WTC11 (cell line): ENCODE measurements at regions not wholly inside any gene's neighbourhood (a gene's known extent, or its start where the extent isn't known, plus 50 kb on each side); places are given as distances from the start of the nearest gene placed in this dataset.

Experiments
- ATAC-seq: fragments of 200-7000 bp; cut with Tn5 transposase; 2 replicates; pipeline ENCODE4 v1.10.0; 2021; ENCODE audit warnings: mild to moderate bottlenecking, moderate library complexity
- CTCF ChIA-PET: fragments of 300-600 bp; sonication (Branson Sonifier 250); formaldehyde crosslinking; loops from one replicate; lab custom pipeline; 2021; ENCODE audit warnings: antibody characterized with exemption; lab: Charles Lee
- POLR2A ChIA-PET: fragments of 350-600 bp; sonication (Branson Sonifier 250); formaldehyde crosslinking; loops from one replicate; lab custom pipeline; 2021; ENCODE audit warnings: antibody characterized with exemption; lab: Charles Lee
- DNase-seq: peaks from one replicate; pipeline ENCODE4 v3.0.0; 2021; ENCODE audit warnings: low spot score
- H3K27ac Mint-ChIP-seq: 2 replicates; pipeline ENCODE4 v1.8.0; 2021; ENCODE audit warnings: mixed read lengths
- H3K27me3 Mint-ChIP-seq: 2 replicates; pipeline ENCODE4 v1.8.0; 2021; ENCODE audit warnings: low read depth, mild to moderate bottlenecking, moderate library complexity, mixed read lengths
- H3K36me3 Mint-ChIP-seq: 2 replicates; pipeline ENCODE4 v1.8.0; 2021; ENCODE audit warnings: mixed read lengths
- H3K4me1 Mint-ChIP-seq: 2 replicates; pipeline ENCODE4 v1.8.0; 2022; ENCODE audit warnings: mixed read lengths
- H3K4me3 Mint-ChIP-seq: 2 replicates; pipeline ENCODE4 v1.8.0; 2021; ENCODE audit warnings: mild to moderate bottlenecking, moderate library complexity, mixed read lengths
- H3K9me3 Mint-ChIP-seq: 2 replicates; pipeline ENCODE4 v1.8.0; 2021; ENCODE audit warnings: mixed read lengths
- CBFB ChIP-seq: sonication (generic); formaldehyde crosslinking; IDR thresholded peaks from 2 replicates; pipeline ENCODE4 v1.8.1; 2022; ENCODE audit warnings: mild to moderate bottlenecking, low read depth, missing genetic modification reagents
- ETV6 ChIP-seq: sonication (generic); formaldehyde crosslinking; IDR thresholded peaks from 2 replicates; pipeline ENCODE4 v1.8.1; 2022; ENCODE audit warnings: mild to moderate bottlenecking, missing genetic modification reagents
- HMGA2 ChIP-seq: fragments of 250-450 bp; sonication (Bioruptor Pico); IDR thresholded peaks from 2 replicates; pipeline ENCODE4 v1.4.0; 2021; ENCODE audit warnings: mild to moderate bottlenecking, moderate library complexity
- IRF2 ChIP-seq: sonication (generic); formaldehyde crosslinking; IDR thresholded peaks from 2 replicates; pipeline ENCODE4 v1.8.0; 2022; ENCODE audit warnings: low read depth, missing genetic modification reagents, borderline replicate concordance
- JUN ChIP-seq: sonication (generic); formaldehyde crosslinking; IDR thresholded peaks from 2 replicates; pipeline ENCODE4 v1.8.0; 2023; ENCODE audit warnings: mild to moderate bottlenecking, missing genetic modification reagents
- KAT7 ChIP-seq: sonication (generic); formaldehyde crosslinking; IDR thresholded peaks from 2 replicates; pipeline ENCODE4 v1.8.1; 2023; ENCODE audit warnings: missing genetic modification reagents, mild to moderate bottlenecking, borderline replicate concordance
- NFATC4 ChIP-seq: fragments of 250-450 bp; sonication (Bioruptor Pico); IDR thresholded peaks from 2 replicates; pipeline ENCODE4 v1.9.0; 2021; ENCODE audit warnings: mild to moderate bottlenecking
- NR3C1 ChIP-seq: sonication (generic); formaldehyde crosslinking; conservative IDR thresholded peaks from 2 replicates; pipeline ENCODE4 v1.8.1; 2023; ENCODE audit warnings: low read depth, mild to moderate bottlenecking, missing genetic modification reagents
- SMAD3 ChIP-seq: sonication (generic); formaldehyde crosslinking; IDR thresholded peaks from 2 replicates; pipeline ENCODE4 v1.8.0; 2022; ENCODE audit warnings: missing genetic modification reagents, mild to moderate bottlenecking, borderline replicate concordance
- SP1 ChIP-seq: sonication (generic); formaldehyde crosslinking; conservative IDR thresholded peaks from 2 replicates; pipeline ENCODE4 v1.8.1; 2022; ENCODE audit warnings: missing genetic modification reagents
- TP53 ChIP-seq: sonication (generic); formaldehyde crosslinking; IDR thresholded peaks from 2 replicates; pipeline ENCODE4 v1.8.1; 2023; ENCODE audit warnings: mild to moderate bottlenecking, missing genetic modification reagents
- ZNF121 ChIP-seq: sonication (generic); formaldehyde crosslinking; IDR thresholded peaks from 2 replicates; pipeline ENCODE4 v1.8.0; 2023; ENCODE audit warnings: missing genetic modification reagents
- ZNF138 ChIP-seq: sonication (generic); formaldehyde crosslinking; conservative IDR thresholded peaks from 2 replicates; pipeline ENCODE4 v1.8.1; 2022; ENCODE audit warnings: mild to moderate bottlenecking, moderate library complexity, missing genetic modification reagents
- ZNF219 ChIP-seq: sonication (generic); formaldehyde crosslinking; IDR thresholded peaks from 2 replicates; pipeline ENCODE4 v1.8.0; 2023; ENCODE audit warnings: missing genetic modification reagents, mild to moderate bottlenecking, borderline replicate concordance
- ZNF416 ChIP-seq: fragments of 250-450 bp; sonication (Bioruptor Pico); IDR thresholded peaks from 2 replicates; pipeline ENCODE4 v1.9.0; 2021; ENCODE audit warnings: mild to moderate bottlenecking, inconsistent platforms
- ZNF423 ChIP-seq: fragments of 250-450 bp; sonication (Bioruptor Pico); IDR thresholded peaks from 2 replicates; pipeline ENCODE4 v2.1.2; 2022; ENCODE audit warnings: mild to moderate bottlenecking, moderate library complexity
- TF ChIP-seq, protein P1 (sequence below): sonication (generic); formaldehyde crosslinking; IDR thresholded peaks from 2 replicates; pipeline ENCODE4 v1.8.0; 2023; ENCODE audit warnings: missing genetic modification reagents
- TF ChIP-seq, protein P2 (sequence below): sonication (generic); formaldehyde crosslinking; IDR thresholded peaks from 2 replicates; pipeline ENCODE4 v1.8.1; 2023; ENCODE audit warnings: mild to moderate bottlenecking, missing genetic modification reagents
- TF ChIP-seq, protein P3 (sequence below): sonication (generic); formaldehyde crosslinking; IDR thresholded peaks from 2 replicates; pipeline ENCODE4 v1.8.1; 2022; ENCODE audit warnings: low read depth, missing genetic modification reagents, borderline replicate concordance
- TF ChIP-seq, protein P4 (sequence below): sonication (generic); formaldehyde crosslinking; IDR thresholded peaks from 2 replicates; pipeline ENCODE4 v1.8.0; 2022; ENCODE audit warnings: mild to moderate bottlenecking, missing genetic modification reagents
- TF ChIP-seq, protein P5 (sequence below): fragments of 250-450 bp; sonication (Bioruptor Pico); IDR thresholded peaks from 2 replicates; pipeline ENCODE4 v1.9.0; 2021; ENCODE audit warnings: mild to moderate bottlenecking
- TF ChIP-seq, protein P6 (sequence below): sonication (generic); formaldehyde crosslinking; IDR thresholded peaks from 2 replicates; pipeline ENCODE4 v1.8.1; 2022; ENCODE audit warnings: low read depth, mild to moderate bottlenecking, moderate library complexity, missing genetic modification reagents, borderline replicate concordance
- TF ChIP-seq, protein P7 (sequence below): sonication (generic); formaldehyde crosslinking; conservative IDR thresholded peaks from 2 replicates; pipeline ENCODE4 v1.8.1; 2023; ENCODE audit warnings: mild to moderate bottlenecking, low read depth, missing genetic modification reagents, moderate library complexity

DNA sequence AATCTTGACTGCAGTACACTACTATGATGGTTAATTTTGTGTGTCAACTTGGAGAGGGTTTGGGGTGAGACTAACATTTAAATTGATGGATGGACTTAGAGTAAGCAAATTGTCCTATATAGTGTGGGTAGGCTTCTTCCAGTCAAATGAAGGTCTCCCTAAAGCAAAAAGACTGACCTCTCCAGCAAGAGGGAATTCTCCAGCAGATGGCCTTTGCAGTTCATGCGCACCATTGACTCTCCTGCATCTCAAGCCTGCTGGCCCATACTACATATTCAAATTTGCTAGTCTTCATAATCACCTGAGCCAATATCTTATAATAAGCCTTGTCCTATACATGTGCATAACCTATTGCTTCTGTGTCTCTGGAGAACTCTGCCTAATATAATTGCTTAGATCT is 260.2 kb downstream of the RERGL start (continued):
- TF ChIP-seq, protein P1, sequence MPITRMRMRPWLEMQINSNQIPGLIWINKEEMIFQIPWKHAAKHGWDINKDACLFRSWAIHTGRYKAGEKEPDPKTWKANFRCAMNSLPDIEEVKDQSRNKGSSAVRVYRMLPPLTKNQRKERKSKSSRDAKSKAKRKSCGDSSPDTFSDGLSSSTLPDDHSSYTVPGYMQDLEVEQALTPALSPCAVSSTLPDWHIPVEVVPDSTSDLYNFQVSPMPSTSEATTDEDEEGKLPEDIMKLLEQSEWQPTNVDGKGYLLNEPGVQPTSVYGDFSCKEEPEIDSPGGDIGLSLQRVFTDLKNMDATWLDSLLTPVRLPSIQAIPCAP (CRISPR knock-in tag): no peak
- no peak for TF ChIP-seq CBFB (CRISPR knock-in tag)
- TF ChIP-seq, protein P2, sequence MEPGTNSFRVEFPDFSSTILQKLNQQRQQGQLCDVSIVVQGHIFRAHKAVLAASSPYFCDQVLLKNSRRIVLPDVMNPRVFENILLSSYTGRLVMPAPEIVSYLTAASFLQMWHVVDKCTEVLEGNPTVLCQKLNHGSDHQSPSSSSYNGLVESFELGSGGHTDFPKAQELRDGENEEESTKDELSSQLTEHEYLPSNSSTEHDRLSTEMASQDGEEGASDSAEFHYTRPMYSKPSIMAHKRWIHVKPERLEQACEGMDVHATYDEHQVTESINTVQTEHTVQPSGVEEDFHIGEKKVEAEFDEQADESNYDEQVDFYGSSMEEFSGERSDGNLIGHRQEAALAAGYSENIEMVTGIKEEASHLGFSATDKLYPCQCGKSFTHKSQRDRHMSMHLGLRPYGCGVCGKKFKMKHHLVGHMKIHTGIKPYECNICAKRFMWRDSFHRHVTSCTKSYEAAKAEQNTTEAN (CRISPR knock-in tag): no peak
- TF ChIP-seq, all 79 proteins: peak for 0

DNA sequence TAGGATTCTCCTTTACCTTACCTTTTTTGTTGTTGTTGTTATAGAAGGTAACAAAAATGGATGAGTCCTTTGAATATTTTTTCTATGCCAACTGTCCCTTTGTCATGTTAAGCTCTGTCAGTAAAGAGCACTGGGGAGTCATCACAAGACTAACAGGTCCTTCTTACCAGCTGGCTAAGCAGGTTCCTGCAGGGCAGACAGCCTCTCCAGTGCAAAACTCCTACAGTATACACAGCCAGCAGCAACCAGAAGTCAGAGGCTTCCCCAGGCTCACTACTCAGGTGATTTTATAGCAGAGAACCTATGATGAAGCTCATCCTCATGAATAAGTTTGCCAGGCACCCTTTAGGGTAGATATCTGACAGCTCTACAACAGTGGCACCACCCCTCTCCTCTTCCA is 271.1 kb downstream of the RERGL start:
- Mint-ChIP-seq H3K9me3 (peaks cover 17% of the 10 kb centered on the region), H3K4me1 (peaks cover 16% of the 10 kb centered on the region), H3K27ac (no peak overlapping the region), H3K27me3 (no peaks in the 10 kb centered on the region), H3K4me3 (no peak overlapping the region), H3K36me3 (peaks cover 3% of the 10 kb centered on the region; the same call in 1 of the 2 replicates)
- CTCF ChIA-PET: interaction anchor here (0.8 kb wide), 1 partner anchor 10 kb away, joined by 3 read pairs; no protein-coding TSS in a partner anchor
- TF ChIP-seq, protein P3, sequence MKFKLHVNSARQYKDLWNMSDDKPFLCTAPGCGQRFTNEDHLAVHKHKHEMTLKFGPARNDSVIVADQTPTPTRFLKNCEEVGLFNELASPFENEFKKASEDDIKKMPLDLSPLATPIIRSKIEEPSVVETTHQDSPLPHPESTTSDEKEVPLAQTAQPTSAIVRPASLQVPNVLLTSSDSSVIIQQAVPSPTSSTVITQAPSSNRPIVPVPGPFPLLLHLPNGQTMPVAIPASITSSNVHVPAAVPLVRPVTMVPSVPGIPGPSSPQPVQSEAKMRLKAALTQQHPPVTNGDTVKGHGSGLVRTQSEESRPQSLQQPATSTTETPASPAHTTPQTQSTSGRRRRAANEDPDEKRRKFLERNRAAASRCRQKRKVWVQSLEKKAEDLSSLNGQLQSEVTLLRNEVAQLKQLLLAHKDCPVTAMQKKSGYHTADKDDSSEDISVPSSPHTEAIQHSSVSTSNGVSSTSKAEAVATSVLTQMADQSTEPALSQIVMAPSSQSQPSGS: no peak
- no peak for TF ChIP-seq NFATC4 (CRISPR knock-in tag)
- TF ChIP-seq KAT7 (CRISPR knock-in tag): no peak
- no peak for TF ChIP-seq NR3C1 (CRISPR knock-in tag)
- TF ChIP-seq, protein P4, sequence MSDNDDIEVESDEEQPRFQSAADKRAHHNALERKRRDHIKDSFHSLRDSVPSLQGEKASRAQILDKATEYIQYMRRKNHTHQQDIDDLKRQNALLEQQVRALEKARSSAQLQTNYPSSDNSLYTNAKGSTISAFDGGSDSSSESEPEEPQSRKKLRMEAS: no peak
- no peak for TF ChIP-seq ZNF416
- TF ChIP-seq HMGA2 (CRISPR knock-in tag): no peak
- TF ChIP-seq ZNF219 (CRISPR knock-in tag): no peak
- TF ChIP-seq ETV6 (CRISPR knock-in tag): no peak
- TF ChIP-seq SP1: no peak
- TF ChIP-seq ZNF138 (CRISPR knock-in tag): no peak
- TF ChIP-seq SMAD3 (CRISPR knock-in tag): no peak
- TF ChIP-seq, protein P5, sequence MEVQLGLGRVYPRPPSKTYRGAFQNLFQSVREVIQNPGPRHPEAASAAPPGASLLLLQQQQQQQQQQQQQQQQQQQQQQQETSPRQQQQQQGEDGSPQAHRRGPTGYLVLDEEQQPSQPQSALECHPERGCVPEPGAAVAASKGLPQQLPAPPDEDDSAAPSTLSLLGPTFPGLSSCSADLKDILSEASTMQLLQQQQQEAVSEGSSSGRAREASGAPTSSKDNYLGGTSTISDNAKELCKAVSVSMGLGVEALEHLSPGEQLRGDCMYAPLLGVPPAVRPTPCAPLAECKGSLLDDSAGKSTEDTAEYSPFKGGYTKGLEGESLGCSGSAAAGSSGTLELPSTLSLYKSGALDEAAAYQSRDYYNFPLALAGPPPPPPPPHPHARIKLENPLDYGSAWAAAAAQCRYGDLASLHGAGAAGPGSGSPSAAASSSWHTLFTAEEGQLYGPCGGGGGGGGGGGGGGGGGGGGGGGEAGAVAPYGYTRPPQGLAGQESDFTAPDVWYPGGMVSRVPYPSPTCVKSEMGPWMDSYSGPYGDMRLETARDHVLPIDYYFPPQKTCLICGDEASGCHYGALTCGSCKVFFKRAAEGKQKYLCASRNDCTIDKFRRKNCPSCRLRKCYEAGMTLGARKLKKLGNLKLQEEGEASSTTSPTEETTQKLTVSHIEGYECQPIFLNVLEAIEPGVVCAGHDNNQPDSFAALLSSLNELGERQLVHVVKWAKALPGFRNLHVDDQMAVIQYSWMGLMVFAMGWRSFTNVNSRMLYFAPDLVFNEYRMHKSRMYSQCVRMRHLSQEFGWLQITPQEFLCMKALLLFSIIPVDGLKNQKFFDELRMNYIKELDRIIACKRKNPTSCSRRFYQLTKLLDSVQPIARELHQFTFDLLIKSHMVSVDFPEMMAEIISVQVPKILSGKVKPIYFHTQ (CRISPR knock-in tag): no peak
- no peak for TF ChIP-seq TP53 (CRISPR knock-in tag)
- ATAC-seq (peak; percentile 98), DNase-seq (no peak)
- POLR2A ChIA-PET: no interaction called here

DNA sequence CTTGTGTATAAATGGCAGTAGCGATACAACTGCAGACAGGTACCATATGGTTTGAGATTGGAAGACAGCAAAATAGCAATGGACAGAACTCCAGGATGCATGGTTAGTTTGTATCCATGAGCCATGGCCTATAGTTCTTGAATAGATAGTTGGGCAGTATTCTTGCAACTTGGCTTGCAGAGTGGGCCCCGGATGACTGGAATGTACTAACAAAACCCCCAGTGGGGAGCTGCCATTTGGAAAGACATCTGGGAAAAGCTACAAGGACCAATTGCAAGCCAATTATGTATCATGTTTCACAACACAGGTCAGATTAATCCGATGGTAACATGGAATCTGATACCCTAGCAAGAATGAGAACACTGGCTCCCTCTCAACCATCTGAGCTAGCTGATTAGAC is 279.6 kb downstream of the RERGL start:
- Mint-ChIP-seq H3K4me3 (no peak overlapping the region), H3K4me1 (no peaks in the 10 kb centered on the region), H3K27ac (no peak overlapping the region), H3K27me3 (no peaks in the 10 kb centered on the region), H3K9me3 (peaks cover 19% of the 10 kb centered on the region), H3K36me3 (peaks cover 5% of the 10 kb centered on the region; the same call in 1 of the 2 replicates)
- DNase-seq (no peak), ATAC-seq (no peak)
- ChIA-PET CTCF (interaction anchor here (1.1 kb wide), 1 partner anchor 169 kb away, joined by 3 read pairs; no protein-coding TSS in a partner anchor), POLR2A (no interaction called here)
- TF ChIP-seq, protein P6, sequence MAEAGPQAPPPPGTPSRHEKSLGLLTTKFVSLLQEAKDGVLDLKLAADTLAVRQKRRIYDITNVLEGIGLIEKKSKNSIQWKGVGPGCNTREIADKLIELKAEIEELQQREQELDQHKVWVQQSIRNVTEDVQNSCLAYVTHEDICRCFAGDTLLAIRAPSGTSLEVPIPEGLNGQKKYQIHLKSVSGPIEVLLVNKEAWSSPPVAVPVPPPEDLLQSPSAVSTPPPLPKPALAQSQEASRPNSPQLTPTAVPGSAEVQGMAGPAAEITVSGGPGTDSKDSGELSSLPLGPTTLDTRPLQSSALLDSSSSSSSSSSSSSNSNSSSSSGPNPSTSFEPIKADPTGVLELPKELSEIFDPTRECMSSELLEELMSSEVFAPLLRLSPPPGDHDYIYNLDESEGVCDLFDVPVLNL: no peak
- TF ChIP-seq ZNF423 (CRISPR knock-in tag) (no peak), ZNF121 (no peak), IRF2 (CRISPR knock-in tag) (no peak), JUN (CRISPR knock-in tag) (no peak)
- TF ChIP-seq, protein P7, sequence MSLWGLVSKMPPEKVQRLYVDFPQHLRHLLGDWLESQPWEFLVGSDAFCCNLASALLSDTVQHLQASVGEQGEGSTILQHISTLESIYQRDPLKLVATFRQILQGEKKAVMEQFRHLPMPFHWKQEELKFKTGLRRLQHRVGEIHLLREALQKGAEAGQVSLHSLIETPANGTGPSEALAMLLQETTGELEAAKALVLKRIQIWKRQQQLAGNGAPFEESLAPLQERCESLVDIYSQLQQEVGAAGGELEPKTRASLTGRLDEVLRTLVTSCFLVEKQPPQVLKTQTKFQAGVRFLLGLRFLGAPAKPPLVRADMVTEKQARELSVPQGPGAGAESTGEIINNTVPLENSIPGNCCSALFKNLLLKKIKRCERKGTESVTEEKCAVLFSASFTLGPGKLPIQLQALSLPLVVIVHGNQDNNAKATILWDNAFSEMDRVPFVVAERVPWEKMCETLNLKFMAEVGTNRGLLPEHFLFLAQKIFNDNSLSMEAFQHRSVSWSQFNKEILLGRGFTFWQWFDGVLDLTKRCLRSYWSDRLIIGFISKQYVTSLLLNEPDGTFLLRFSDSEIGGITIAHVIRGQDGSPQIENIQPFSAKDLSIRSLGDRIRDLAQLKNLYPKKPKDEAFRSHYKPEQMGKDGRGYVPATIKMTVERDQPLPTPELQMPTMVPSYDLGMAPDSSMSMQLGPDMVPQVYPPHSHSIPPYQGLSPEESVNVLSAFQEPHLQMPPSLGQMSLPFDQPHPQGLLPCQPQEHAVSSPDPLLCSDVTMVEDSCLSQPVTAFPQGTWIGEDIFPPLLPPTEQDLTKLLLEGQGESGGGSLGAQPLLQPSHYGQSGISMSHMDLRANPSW: no peak
- TF ChIP-seq, protein P1 (CRISPR knock-in tag): no peak
